AG04449 (cell line): ENCODE measurements at regions not wholly inside any gene's neighbourhood (a gene's known extent, or its start where the extent isn't known, plus 50 kb on each side); places are given as distances from the start of the nearest gene placed in this dataset.

Experiments
- CTCF ChIA-PET: fragments of 350-600 bp; formaldehyde crosslinking; extraction: SDS; loops from one replicate; lab custom pipeline; 2021; ENCODE audit warnings: antibody characterized with exemption; lab: Yijun Ruan, JAX
- POLR2A ChIA-PET: fragments of 400-600, 350-600 bp; formaldehyde crosslinking; extraction: SDS; loops from one replicate; lab custom pipeline; 2020; ENCODE audit warnings: antibody characterized with exemption, inconsistent platforms; lab: Yijun Ruan, JAX
- DNase-seq: peaks from one replicate; pipeline ENCODE4 v3.0.0-alpha.2; 2010; ENCODE audit warnings: low read depth, low spot score
- H3K4me3 ChIP-seq: 2 replicates; pipeline ENCODE4 v1.5.1; 2011; ENCODE audit warnings: low read depth, mild to moderate bottlenecking, control low read depth, low read length
- TF ChIP-seq, protein P1 (sequence below): IDR thresholded peaks from one replicate; pipeline ENCODE4 v1.5.1; 2011; ENCODE audit warnings: mild to moderate bottlenecking, moderate library complexity, low read length, control low read depth, inconsistent platforms; ENCODE audit not compliant: insufficient read depth; ENCODE audit errors: missing control alignments

DNA sequence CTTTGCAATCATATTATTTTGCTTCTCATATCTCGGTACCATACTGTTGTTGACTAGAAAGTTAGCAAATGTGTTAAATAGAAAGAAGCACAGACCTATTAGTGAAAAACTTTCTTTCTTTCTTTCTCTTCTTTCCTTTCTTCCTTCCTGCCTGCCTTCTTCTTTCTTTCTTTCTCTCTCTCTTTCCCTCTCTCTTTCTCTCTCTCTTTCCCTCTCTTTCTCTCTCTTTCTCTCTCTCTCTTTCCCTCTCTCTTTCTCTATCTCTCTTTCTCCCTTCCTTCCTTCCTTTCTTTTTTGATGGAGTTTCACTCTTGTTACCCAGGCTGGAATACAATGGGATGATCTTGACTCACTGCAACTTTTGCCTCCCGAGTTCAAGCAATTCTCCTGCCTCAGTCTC is 1160.6 kb downstream of the GATA3 start:
- CTCF ChIA-PET = interaction anchor here (0.7 kb wide), 1 partner anchor 174 kb away, joined by 3 read pairs; no protein-coding TSS in a partner anchor

DNA sequence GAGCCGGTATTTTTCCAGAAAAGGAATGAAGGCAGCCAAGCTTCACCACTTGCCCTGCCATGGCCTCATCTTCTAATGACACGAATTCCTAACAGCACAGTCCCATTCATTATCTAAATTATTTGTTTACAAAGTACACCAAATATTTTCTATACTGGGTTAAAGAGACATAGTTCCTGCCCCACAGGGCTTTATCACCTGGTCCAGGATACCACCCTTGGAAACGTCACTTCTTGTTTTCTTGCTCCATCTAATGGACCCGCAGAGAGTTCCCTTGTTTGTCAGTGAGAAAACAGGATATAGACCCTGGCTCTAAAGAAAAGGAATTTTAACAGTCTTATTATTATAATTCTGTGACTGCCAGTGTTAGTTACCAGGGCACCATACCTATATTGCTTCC is 1165.4 kb downstream of the GATA3 start:
- no peak for DNase-seq
- POLR2A ChIA-PET = no interaction called here
- TF ChIP-seq, protein P1, sequence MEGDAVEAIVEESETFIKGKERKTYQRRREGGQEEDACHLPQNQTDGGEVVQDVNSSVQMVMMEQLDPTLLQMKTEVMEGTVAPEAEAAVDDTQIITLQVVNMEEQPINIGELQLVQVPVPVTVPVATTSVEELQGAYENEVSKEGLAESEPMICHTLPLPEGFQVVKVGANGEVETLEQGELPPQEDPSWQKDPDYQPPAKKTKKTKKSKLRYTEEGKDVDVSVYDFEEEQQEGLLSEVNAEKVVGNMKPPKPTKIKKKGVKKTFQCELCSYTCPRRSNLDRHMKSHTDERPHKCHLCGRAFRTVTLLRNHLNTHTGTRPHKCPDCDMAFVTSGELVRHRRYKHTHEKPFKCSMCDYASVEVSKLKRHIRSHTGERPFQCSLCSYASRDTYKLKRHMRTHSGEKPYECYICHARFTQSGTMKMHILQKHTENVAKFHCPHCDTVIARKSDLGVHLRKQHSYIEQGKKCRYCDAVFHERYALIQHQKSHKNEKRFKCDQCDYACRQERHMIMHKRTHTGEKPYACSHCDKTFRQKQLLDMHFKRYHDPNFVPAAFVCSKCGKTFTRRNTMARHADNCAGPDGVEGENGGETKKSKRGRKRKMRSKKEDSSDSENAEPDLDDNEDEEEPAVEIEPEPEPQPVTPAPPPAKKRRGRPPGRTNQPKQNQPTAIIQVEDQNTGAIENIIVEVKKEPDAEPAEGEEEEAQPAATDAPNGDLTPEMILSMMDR = no peak
- CTCF ChIA-PET = no interaction called here
- no peak overlapping the region for H3K4me3 ChIP-seq

More for the DNA sequence above, 1160.6 kb downstream of the GATA3 start:
- no peak for DNase-seq
- TF ChIP-seq, protein P1 = no peak
- POLR2A ChIA-PET = no interaction called here
- H3K4me3 ChIP-seq = no peak overlapping the region

DNA sequence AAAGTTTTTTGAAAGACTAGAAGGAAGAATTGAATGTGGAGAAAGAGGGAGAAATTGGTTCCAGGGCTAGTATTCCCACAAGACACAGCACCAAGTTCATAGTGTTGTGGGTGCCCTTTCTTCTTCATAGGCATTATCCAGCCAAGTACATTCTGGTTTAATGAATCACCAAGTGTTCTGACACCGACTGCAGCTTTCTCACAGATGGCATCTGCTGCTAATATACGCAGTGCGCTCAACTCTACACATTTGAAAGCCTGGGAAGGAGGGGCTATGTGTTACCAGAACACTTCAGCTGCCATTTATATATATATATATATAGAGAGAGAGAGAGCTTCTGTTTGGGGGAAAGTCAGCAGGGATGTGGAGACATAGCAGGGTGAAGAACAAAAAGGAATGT is 1168.4 kb downstream of the GATA3 start:
- POLR2A ChIA-PET = no interaction called here
- H3K4me3 ChIP-seq = no peak overlapping the region
- TF ChIP-seq, protein P1 = no peak
- CTCF ChIA-PET = interaction anchor here (1.9 kb wide), 1 partner anchor 14 kb away, joined by 6 read pairs; no protein-coding TSS in a partner anchor
- DNase-seq = no peak

DNA sequence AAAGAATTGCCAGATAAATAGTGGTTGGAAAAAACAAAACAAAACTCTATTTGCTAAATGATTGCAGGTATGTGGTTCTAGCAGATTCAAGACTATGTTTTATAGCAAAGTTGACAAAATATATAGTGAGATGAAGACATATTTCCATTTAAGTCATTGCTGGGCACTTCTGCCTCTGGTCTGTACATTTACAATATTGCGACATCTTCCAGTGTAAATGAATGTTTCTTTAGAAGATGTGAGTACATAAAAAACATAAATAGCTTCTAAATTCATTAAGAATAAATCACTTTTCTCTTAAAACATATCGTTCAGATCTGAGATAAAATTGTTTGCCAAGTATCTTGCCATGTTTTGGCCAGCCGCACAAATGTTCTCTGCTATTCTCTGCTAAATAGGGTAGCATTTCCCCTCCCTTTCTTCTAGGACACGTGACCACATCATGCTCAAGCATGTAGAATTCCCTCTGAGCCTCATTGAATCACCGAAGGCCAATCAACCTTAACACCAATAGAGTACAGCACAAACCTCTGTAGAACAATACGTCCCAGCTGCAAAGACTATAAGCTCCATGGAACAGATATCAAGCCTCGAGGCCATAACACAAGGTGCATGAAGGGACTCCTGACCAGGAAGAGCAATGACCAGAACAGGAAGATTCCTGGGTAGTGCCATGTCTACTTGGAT is 1173.3 kb downstream of the GATA3 start:
- TF ChIP-seq, protein P1 = no peak
- H3K4me3 ChIP-seq = no peak overlapping the region
- DNase-seq = no peak
- ChIA-PET POLR2A (no interaction called here), CTCF (no interaction called here)

DNA sequence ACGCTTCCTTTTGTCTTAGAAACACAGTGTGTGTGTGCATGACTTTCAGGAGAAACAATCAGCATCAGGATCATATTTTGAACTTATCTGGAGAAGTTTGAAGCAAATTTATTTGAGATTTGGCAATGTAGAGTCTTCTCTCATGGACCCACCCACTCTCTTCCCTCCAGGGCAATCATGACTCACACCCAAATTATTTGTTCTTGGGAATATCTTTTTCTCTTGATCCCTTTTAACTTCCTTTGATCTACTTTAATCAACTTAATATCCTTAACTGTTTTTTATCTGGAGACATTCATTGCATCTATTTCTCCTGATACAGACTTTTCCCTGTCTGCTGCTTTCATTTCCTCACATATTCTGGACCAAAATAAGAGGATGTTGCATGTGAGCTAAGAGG is 1174.3 kb downstream of the GATA3 start:
- ChIA-PET CTCF (no interaction called here), POLR2A (no interaction called here)
- H3K4me3 ChIP-seq = no peak overlapping the region
- TF ChIP-seq, protein P1 = no peak
- no peak for DNase-seq

DNA sequence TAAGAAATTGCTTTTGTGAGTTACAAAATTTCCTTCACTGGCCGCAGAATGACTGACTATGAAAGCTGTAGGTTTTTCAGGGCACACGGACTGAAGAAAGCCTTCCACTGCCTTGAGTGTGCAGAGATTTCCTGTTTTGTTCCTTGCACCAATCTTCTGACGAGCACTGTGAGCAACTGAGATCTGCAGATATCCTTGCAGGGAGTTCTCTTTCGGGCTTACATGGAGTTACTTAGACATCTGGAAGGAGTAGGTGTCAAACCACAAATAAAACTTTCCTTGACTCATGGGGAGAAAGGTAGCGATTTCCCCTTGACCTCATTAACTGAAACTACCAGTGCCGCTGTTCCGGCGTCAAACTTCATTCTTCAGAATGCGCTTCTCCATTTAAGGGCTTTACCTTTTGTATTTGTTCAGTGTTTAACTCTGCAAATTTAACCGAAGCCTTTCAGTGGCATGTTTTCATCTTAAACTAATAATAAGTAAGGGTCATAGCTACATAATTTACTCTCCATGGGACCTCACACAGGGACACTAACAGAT is 1175.3 kb downstream of the GATA3 start:
- DNase-seq = no peak
- ChIA-PET POLR2A (no interaction called here), CTCF (no interaction called here)
- H3K4me3 ChIP-seq = no peak overlapping the region
- TF ChIP-seq, protein P1 = no peak
